ENCODE measurements at regions not wholly inside any gene's neighbourhood (a gene's known extent, or its start where the extent isn't known, plus 50 kb on each side); places are given as distances from the start of the nearest gene placed in this dataset.

DNA sequence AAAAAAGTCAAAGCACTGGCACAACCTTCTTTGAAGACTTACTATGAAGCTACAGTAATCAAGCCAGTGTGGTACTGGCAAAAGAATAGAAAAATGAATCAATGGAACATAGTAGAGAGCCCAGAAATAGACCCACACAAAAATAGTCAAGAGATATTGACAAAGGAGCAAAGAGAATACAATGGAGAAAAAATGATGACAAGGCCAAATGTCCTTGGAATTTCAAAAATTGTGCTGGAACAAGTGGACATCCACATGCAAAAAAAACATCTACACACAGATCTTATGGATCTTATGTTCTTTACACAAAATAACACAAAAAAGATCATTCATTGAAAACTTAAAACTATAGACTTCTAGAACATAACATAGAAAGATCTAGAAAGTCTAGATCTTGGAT lies 1379.7 kb upstream of the SEL1L start:
- Histone ChIP-seq H3K4me1 (ENCODE audit: insufficient read depth) (no peaks in the 10 kb centered on the region), H3K36me3 (replicated peaks; ENCODE audit: insufficient read depth, low read depth) (no peaks in the 10 kb centered on the region), H4K20me1 (ENCODE audit: insufficient read depth, poor library complexity, severe bottlenecking) (no peaks in the 10 kb centered on the region), H3K27ac (no peak overlapping the region), H3K4me2 (no peak overlapping the region), H3K4me3 (no peak overlapping the region), H3K27me3 (no peaks in the 10 kb centered on the region), H3K9me2 (replicated peaks; ENCODE audit: insufficient read depth) (no peaks in the 10 kb centered on the region), H2AFZ (no peak overlapping the region), H3K9me3 (ENCODE audit: low read depth) (no peaks in the 10 kb centered on the region), H3K79me2 (no peaks in the 10 kb centered on the region)
- DNase-seq (ENCODE audit: low spot score) = no peak
- TF ChIP-seq EZH2phosphoT487 (IDR thresholded peaks at IDR 0.05; ENCODE audit: low read depth, severe bottlenecking, unreplicated experiment) = no peak
- TF ChIP-seq, protein P1, sequence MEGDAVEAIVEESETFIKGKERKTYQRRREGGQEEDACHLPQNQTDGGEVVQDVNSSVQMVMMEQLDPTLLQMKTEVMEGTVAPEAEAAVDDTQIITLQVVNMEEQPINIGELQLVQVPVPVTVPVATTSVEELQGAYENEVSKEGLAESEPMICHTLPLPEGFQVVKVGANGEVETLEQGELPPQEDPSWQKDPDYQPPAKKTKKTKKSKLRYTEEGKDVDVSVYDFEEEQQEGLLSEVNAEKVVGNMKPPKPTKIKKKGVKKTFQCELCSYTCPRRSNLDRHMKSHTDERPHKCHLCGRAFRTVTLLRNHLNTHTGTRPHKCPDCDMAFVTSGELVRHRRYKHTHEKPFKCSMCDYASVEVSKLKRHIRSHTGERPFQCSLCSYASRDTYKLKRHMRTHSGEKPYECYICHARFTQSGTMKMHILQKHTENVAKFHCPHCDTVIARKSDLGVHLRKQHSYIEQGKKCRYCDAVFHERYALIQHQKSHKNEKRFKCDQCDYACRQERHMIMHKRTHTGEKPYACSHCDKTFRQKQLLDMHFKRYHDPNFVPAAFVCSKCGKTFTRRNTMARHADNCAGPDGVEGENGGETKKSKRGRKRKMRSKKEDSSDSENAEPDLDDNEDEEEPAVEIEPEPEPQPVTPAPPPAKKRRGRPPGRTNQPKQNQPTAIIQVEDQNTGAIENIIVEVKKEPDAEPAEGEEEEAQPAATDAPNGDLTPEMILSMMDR (IDR thresholded peaks at IDR 0.05; ENCODE audit: poor library complexity) = no peak
- no peak for TF ChIP-seq EZH2 (IDR thresholded peaks at IDR 0.05; ENCODE audit: borderline replicate concordance)

DNA sequence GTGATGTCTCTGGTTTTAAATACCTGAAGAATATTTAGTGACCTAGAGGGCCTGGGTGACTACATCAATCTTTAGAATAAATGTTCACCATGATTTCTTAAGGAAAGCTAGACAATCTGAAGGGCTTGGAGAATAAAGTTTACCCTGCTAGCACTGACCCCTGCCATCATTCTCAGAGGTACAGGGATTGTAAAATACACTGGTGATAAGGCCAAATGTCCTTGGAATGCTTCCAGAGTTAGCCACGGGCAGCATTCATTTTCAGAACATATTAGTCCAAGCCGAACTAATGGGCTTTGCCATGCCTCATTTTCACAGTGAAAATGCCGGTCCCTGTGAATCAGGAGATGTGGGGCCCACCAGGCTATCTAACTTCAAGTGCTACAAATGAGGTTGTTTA lies 1381.7 kb upstream of the SEL1L start:
- TF ChIP-seq EZH2 (IDR thresholded peaks at IDR 0.05; ENCODE audit: borderline replicate concordance) (no peak), EZH2phosphoT487 (IDR thresholded peaks at IDR 0.05; ENCODE audit: low read depth, severe bottlenecking, unreplicated experiment) (no peak)
- TF ChIP-seq, protein P1 (IDR thresholded peaks at IDR 0.05; ENCODE audit: poor library complexity) = no peak
- no peak overlapping the region for H3K27ac ChIP-seq
- H3K36me3 ChIP-seq (replicated peaks; ENCODE audit: insufficient read depth, low read depth) = no peaks in the 10 kb centered on the region
- DNase-seq (ENCODE audit: low spot score) = no peak
- no peaks in the 10 kb centered on the region for H3K27me3 ChIP-seq
- H2AFZ ChIP-seq = no peak overlapping the region
- no peak overlapping the region for H3K4me3 ChIP-seq
- H3K9me2 ChIP-seq (replicated peaks; ENCODE audit: insufficient read depth) = no peaks in the 10 kb centered on the region
- no peaks in the 10 kb centered on the region for H3K79me2 ChIP-seq
- 72% methylated on average over 3 of the region's 3 CpGs for WGBS (ENCODE audit: low lambda C conversion rate, missing lambda C conversion rate)
- H3K4me2 ChIP-seq = no peak overlapping the region
- no peaks in the 10 kb centered on the region for H3K4me1 ChIP-seq (ENCODE audit: insufficient read depth)
- H3K9me3 ChIP-seq (ENCODE audit: low read depth) = no peaks in the 10 kb centered on the region
- no peaks in the 10 kb centered on the region for H4K20me1 ChIP-seq (ENCODE audit: insufficient read depth, poor library complexity, severe bottlenecking)

DNA sequence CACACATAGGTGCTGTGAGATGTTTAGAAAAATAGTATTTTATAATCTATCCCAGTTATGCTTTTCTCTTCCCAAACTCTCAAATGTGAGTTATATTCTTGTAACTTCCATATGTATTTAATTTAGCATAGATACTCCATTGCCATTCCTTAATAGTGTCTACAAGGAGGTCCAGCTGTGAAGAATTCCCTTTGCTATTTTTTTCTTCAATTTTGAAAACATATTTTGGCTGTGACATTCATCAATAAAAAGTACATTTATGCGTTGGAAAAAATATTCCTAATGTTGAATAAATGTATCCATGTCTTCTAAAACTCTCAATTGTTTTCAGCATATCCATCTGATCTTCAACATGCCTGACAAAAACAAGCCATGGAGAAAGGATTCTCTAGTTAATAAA lies 1402.0 kb upstream of the SEL1L start:
- Histone ChIP-seq H4K20me1 (ENCODE audit: insufficient read depth, poor library complexity, severe bottlenecking) (no peaks in the 10 kb centered on the region), H3K79me2 (no peaks in the 10 kb centered on the region), H2AFZ (no peak overlapping the region), H3K36me3 (replicated peaks; ENCODE audit: insufficient read depth, low read depth) (no peaks in the 10 kb centered on the region), H3K27ac (no peak overlapping the region), H3K4me2 (no peak overlapping the region), H3K4me3 (no peak overlapping the region), H3K4me1 (ENCODE audit: insufficient read depth) (no peaks in the 10 kb centered on the region), H3K9me3 (ENCODE audit: low read depth) (no peaks in the 10 kb centered on the region), H3K9me2 (replicated peaks; ENCODE audit: insufficient read depth) (no peaks in the 10 kb centered on the region), H3K27me3 (no peaks in the 10 kb centered on the region)
- no peak for TF ChIP-seq EZH2phosphoT487 (IDR thresholded peaks at IDR 0.05; ENCODE audit: low read depth, severe bottlenecking, unreplicated experiment)
- TF ChIP-seq, protein P1 (IDR thresholded peaks at IDR 0.05; ENCODE audit: poor library complexity) = no peak
- no peak for TF ChIP-seq EZH2 (IDR thresholded peaks at IDR 0.05; ENCODE audit: borderline replicate concordance)
- 46% methylated on average over 1 of the region's 1 CpG for WGBS (ENCODE audit: low lambda C conversion rate, missing lambda C conversion rate)
- DNase-seq (ENCODE audit: low spot score) = no peak

DNA sequence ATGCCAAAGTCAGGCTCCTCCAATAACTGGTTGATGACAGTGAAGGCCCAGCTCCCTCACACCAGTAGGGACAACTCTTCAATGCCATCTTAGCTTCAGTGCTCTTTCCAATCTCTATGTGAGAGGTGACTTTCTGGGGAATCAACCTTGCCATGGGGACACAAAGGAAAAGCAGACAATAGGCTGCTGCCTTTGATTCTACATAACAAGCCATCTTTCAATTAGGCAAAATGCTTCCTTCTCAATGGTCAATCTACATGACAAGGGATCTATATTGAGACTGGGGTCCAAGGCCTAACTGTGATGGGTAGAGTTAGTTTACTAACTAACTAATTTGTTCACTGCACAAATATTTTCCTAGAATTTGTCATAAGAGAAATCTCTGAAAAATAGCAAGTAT lies 1417.5 kb upstream of the SEL1L start:
- Histone ChIP-seq H3K4me3 (no peak overlapping the region), H2AFZ (no peak overlapping the region), H3K9me3 (ENCODE audit: low read depth) (no peaks in the 10 kb centered on the region), H3K27me3 (no peaks in the 10 kb centered on the region), H3K4me2 (no peak overlapping the region), H3K27ac (no peak overlapping the region), H3K4me1 (ENCODE audit: insufficient read depth) (no peaks in the 10 kb centered on the region), H3K79me2 (no peaks in the 10 kb centered on the region), H4K20me1 (ENCODE audit: insufficient read depth, poor library complexity, severe bottlenecking) (no peaks in the 10 kb centered on the region), H3K36me3 (replicated peaks; ENCODE audit: insufficient read depth, low read depth) (no peaks in the 10 kb centered on the region), H3K9me2 (replicated peaks; ENCODE audit: insufficient read depth) (no peaks in the 10 kb centered on the region)
- TF ChIP-seq EZH2phosphoT487 (IDR thresholded peaks at IDR 0.05; ENCODE audit: low read depth, severe bottlenecking, unreplicated experiment) (no peak), EZH2 (IDR thresholded peaks at IDR 0.05; ENCODE audit: borderline replicate concordance) (no peak)
- TF ChIP-seq, protein P1 (IDR thresholded peaks at IDR 0.05; ENCODE audit: poor library complexity) = no peak
- no peak for DNase-seq (ENCODE audit: low spot score)
